MM.1S (cell line): ENCODE measurements at regions not wholly inside any gene's neighbourhood (a gene's known extent, or its start where the extent isn't known, plus 50 kb on each side); places are given as distances from the start of the nearest gene placed in this dataset.

ENCODE experiments used
- CTCF ChIP-seq: fragments of 300-600 bp; sonication (generic); IDR thresholded peaks from 2 replicates; pipeline ENCODE4 v1.5.1; 2016; ENCODE audit warnings: antibody characterized with exemption, low read length, mixed read lengths
- EZH2phosphoT487 ChIP-seq: fragments of 300-600 bp; sonication (generic); IDR thresholded peaks from 2 replicates; pipeline ENCODE4 v1.6.1; 2018; ENCODE audit warnings: antibody characterized with exemption, low read length

- no peak for TF ChIP-seq CTCF
- no peak for TF ChIP-seq EZH2phosphoT487
Observed at GRCh38 chr6:111941686-111942330, 68.6 kb upstream of the FYN start.
